HG02642 (cell line): ENCODE measurements at regions not wholly inside any gene's neighbourhood (a gene's known extent, or its start where the extent isn't known, plus 50 kb on each side); places are given as distances from the start of the nearest gene placed in this dataset.

ENCODE experiments used
- ATAC-seq: cut with Tn5 transposase; IDR thresholded peaks from one replicate; pipeline ENCODE4 v1.9.1; 2021; ENCODE audit warnings: mild to moderate bottlenecking; ENCODE audit not compliant: unreplicated experiment, poor library complexity

DNA sequence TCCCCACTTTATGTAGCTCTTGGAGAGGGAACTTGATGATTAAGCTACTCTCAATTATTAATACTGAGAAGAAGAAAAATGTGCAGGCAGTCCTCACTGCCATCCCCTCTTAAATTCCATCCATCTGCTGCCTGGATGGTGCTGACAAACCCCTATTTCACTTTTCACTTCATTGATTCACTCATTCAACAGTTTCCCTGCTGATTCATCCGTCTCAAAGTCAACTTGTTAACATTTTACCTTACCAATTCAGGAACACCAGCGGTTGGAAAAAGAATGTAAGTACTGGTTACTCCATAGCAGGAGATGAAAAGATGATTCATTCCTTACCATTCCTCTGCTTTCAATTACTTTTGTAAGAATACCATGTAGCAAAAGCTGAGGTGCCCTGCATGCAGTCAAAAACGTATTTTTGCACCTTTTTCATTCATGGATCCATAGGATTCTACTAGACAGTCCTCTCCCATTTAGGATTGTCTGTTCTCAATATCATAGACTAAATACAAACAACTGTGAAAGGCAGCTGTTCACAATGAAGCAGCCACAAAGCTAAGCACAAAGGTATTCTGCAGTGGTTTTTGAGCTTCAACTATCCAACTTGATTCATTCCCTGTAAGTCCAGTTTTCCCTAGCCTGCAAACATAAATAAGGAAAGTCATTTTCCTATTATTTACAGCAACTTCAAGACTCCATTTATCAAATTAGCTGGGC, 262.0 kb downstream of the MREG start:
- no peak for ATAC-seq

DNA sequence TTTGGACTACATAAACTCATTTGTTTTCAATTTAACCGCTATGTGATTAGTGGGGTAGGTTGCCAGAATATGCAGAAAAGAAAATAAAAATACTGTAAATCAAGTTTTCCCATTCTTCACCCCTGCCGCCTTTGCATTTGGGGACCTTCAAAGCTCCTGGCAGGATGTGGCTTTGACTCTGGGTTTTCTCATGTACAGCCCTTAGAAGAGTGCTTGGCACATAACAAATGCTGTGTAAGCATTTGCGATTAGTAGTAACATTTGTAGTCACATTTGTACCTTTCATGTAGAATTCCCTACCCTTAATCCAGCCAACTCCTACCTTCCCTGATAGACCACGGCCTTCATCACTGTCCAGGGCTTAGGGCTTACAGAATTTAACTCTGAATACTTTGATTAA, 262.6 kb downstream of the MREG start:
- ATAC-seq = no peak

DNA sequence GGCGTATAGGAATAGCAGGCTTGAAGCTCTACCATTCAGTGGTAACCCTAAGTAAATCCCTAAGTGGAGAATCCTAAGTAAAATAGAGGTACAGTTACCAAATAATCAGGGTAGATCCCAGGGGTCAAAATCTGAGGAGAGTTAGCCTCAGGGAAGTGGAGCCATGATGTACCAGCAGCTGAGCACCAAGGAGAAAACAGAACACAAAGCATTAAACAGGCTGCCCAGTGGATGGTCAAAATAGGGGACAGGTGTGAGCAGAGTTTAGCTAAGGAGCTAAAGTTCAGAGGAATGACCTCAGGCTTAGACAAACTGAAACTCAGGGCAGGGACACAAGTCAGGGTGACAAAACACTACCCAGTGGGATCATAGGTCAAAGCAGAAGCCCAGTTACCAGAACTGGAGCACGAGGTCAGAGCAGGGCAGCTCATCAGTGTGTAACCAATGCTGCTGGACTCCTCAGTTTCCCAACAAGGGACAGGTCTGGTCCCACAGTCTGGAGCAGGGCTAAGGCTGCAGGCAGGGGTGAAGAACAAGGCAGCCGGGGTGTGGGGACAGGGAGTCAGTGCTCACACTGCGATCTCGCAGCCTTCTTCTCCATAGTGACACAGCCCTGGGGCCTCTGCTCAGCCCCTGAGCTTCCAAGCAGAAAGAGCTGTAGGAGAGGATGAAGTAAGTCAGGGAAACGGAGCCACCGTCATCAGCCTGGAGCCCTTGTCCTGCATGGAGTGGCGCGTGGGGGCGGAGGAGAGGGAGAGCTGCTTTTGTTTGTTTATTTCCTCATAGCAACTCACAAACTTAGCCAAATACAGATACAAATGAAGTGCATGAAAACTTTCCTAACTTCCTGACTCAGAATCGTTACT, 264.0 kb downstream of the MREG start:
- no peak for ATAC-seq

DNA sequence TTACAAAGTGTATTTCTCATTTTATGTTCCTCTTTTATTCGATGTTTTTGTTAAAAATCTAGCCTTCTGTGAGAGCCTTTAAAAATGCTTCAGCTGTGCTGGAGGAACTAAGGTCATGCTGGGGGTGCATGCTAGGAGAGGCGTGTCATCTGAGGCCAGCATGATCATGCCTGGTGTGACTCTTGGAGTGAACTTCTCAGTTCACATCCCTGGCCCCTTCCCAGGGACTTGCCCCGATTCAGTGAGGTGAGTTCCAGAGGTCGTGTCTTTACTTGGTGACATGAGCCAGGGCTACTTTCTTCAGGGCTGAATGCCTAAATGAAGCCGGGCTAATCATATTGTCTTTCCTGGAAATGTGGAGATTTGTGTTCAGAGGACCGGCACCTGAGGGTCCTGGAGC, 264.9 kb downstream of the MREG start:
- no peak for ATAC-seq

DNA sequence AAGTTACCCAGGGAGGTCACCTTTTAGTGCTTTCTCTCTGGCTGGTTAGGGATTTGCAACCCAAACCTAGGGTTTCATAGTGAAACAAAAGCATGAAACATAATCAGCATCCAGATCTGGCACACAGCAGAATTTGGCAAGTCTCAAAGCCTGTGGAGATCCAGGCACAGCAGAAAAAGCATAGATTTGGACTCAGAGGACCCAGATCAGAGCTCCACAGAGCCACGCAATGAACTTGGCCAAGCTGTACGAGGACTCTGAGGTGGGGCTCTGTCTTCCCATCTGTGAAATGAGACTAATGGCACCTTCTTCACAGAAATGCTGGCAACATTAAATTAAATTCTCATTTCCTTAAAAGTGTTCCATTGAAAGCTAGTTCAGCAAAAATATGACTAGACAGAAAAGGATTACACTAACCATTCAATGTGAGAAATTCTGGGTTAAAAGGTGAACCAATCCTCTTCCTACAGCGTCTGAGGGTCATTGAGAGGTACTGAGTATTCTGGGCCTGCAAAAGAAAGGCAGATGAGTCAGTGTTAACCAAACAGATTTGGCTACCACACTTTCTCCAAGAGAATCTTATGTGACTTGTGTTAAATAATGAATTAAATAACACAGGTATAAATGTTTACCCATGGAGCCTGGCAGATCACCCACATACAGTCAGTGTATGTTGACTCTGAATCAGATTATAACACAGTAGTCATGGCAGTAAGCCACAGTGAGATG, 266.3 kb downstream of the MREG start:
- ATAC-seq = no peak

DNA sequence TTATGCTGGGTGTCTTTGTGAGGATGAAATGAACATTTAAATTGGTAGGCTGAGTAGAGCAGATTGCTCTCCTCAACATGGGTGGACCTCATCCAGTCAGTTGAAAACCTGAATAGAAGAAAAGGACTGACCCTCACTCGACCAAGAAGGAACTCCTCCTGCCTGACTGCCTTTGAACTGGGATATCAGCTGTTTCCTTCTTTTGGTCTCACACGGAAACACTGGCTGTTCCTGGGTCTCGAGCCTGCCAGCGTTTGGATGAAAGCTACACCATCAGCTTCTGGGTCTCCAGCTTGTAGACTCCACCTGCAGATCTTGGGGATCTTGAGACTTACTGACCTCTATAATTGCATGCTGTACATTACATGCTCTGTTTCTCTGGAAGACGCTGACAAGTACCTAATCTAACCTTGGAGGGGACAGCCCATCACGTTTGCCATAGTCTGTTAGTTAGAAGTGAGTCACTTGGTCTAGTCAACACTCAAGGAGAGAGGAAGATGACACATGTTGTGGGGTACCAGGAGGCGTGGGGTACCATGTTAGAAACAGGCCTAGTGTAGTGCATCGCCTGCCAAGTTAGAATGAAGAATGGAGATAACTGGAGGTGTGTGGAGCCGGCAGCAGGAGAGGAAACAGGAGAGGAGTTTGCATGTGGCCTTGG, 267.0 kb downstream of the MREG start:
- ATAC-seq = no peak

DNA sequence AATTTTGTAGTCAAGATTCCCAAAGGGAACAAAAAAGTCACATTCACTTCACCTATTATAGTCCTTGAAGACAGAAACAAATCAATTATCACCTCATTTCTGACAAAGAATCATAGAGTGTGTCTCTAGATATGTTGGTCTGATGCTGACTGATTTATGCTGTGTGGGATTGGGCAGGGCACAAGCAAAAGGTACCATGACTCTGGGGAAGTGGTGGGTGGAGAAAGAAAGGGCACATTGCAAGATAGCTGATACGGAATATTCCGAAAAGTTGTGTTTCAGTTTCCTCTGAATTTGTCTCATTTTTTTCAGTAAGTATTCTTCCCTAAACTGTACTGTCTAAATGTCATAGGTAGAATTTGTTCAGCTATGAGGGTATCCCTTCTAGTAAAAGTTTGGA, 268.0 kb downstream of the MREG start:
- ATAC-seq = no peak

DNA sequence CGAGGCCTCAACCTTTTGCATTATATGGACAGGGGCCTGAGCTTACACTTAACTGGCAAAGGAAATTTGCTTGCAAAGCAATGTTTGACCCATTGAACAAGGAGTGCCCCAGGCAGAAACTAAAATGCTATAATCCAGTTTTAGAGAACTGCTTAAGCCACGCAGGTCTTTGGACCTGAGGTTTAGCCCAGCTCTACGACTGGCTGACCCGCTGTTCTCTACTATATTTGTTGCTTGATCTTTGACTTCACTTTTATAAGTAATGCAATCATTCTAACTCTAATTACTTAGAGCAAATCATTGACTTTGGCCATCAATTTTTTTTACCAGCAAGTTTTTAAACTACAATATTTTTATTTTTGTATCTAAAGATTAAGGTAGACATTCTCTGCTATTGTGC, 268.8 kb downstream of the MREG start:
- no peak for ATAC-seq

DNA sequence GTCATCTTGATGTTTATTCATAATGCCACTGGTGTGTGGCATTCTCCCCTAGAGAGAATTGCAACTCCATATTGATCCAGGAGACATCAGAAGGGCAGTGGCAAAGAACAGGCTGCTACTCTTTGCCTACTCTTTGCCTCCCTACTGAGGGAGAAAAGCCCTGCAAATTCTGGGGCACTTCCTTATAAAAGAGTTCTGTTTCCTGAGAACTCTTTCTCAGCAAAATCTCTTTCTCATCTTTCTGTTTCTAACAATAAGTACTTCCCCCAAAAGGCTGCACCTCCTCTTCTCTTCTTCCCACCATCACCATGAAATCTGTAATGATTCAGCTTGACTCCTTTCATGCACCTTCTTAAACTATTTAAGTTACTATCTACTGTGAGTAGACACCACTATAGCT, 270.3 kb downstream of the MREG start:
- ATAC-seq = no peak

DNA sequence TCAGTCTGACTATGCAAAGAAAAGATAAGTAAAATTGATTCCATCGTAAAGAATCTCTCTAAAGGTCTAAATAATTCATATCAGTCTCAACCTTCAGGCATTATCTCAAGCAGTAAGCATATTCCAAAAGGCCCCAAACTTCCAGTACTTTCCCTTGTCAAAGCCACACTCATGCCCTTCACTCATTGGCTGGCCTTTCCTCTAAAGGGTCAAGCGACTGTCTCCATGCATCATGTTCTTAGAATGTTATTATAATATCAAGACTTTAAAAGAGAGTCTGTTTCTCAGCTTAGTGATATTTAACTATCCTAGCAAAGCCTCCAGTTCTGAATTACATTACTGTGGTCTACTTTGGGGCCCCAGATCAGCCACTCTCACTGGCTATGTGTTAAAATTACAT, 271.3 kb downstream of the MREG start:
- no peak for ATAC-seq

DNA sequence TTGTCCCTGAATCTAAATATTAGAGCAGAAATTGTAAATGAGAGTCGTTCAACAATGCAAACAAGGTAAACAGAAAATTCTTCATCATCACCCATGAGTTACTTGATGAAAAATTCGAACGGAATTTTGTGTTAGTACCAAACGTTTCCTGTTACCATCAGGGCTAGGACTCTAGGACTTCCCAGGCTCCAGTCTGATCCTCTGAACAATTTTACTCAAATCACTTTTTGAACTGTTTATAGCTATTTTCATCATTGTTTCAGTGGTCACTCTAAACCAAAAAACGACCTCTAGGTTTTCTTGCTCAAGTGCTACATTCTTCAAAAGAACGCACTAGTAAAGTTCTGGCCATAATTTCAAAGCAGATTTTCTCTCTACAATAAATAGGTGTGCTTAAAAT, 273.3 kb downstream of the MREG start:
- no peak for ATAC-seq

DNA sequence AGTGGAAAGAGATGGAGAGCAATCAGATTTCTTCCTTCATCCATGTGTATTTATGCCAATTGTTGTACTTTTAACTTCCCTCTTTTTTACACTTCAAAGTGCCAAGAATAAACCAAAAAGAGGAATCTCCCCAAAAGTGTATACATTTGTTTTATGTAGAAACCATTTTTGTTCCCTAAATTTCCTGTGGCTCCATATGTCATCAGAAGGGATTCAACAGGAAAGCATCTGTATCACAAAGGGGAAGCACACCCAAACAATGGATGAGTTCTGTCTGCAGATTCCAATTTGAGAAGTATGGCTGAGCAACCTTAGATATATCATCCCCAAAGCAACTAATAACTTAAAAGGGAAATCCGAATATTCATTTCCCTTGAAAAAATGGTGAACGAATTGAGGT, 275.0 kb downstream of the MREG start:
- ATAC-seq = no peak

DNA sequence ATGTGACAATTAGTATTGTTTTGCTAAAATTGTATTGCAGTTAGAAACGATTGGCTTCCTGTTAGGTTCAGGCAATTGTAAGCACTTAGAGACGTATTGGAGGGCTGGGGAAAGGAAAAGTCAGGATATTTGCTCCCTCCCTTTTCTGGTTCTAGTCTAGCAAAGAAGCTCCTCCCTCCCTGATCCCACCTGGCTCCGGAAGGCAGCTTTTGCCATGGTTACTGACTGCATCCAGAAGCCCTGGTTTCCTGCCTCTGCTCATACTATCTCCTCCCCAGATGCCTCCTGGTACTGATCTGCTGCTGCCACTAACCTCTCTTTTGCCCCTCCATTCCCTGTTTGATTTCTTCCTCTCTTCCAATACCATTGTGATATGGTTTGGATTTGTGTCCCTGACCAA, 275.9 kb downstream of the MREG start:
- no peak for ATAC-seq

DNA sequence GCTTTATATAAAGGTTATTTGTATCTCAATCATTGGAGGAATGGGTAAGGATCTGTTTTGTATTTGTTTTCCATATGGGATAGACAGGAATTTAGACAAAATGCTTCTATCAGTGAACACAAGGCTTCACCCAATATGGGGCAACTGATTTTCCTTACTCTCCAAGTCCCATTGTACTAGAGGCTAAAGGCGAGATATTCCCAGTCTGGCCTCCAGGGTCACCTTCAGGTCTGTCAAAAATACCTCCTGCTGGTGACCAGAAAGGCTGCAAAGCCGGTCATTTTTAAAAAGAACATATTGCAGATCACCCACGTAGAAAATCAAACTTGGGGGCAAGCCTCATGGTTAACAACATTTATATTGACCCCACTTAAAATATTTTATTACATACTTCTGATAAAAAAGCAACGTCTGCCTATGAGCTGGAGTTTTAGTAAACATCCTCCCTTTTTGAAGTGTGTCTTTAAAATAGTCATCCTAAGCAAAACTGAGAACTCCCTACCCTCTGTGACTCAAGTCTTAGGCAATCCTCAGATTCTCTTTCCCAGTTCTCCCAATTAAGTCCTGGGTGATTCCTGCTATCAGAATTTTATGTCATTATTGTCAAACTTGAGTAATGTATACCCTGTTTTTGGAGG, 276.6 kb downstream of the MREG start:
- no peak for ATAC-seq

DNA sequence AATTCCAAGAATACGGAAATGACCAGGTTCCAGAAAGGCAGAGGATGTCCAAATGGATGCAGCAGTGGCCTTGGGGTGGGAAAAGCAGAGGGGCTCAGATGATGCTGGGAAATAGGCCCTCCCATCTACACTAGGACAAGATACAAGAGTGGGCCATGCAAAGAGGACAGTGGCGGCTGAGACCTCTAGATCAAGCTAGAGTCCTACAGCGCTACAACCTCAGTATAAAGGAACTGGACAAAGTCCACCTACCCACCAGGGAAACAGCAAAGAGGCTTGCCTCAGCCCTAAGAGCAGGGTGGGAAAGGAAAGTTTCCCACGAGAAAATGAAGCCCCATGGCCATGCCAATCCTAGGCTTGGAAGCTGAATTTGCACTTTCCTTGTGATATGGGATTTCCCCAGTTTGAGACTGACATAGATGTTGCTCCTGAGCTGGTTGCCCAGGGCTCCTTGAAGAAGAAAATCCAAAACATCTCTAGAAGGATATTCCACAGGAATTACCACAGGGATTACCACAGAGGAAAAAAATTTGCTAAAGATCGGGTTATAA, 282.2 kb downstream of the MREG start:
- ATAC-seq = no peak

DNA sequence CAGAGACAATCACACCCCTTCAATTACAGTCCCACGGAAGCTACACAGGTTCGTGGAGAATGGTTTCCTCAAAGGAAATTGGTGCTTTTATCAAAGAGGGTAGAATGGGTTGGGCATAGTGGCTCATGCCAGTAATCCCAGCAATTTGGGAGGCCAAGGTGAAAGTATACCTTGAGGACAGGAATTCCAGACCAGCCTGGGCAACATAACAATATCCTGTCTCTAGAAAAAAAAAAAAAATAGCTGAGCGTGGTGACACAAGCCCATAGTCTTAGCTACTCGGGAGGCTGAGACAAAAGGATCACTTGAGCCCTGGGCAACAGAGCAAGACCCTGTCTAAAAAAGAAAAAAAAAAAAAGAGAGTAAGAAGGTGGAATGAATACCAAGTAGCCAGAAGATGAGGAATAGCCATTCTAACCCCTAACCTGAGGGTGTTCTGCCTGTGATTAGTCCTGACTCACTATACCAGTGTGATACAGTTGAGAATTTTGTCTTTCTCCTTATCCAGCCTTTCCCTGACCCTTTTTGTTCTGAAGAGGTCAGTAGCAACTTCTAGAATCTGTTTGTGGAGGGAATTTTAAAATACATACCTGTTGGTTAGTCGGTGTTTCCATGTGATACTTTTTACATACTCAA, 283.2 kb downstream of the MREG start:
- ATAC-seq = no peak

DNA sequence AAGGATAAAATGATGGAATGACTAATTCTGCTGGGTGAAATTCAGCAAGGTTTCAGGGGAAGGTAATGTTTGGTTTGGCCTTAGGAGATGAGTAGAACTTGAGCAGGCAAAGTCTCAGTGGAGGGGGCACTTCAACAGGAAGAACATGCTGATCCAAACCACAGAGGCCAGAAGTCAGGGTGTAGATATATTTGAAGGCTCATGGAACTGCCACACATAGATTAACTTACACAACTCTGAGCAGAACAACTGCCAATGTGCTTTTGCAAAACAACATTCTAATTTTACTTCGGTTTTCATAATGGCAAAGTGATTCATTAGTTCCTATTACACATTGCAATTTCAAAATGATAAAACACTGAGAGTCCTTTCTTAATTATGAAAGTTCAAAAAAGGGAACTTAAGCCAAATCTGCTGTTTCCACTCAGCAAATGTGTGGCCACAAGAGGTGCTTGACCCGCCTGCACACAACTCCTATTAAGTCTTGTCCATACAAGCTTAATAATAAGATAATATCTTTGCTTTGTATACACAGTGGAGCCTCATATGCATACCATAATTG, 284.8 kb downstream of the MREG start:
- ATAC-seq = no peak

DNA sequence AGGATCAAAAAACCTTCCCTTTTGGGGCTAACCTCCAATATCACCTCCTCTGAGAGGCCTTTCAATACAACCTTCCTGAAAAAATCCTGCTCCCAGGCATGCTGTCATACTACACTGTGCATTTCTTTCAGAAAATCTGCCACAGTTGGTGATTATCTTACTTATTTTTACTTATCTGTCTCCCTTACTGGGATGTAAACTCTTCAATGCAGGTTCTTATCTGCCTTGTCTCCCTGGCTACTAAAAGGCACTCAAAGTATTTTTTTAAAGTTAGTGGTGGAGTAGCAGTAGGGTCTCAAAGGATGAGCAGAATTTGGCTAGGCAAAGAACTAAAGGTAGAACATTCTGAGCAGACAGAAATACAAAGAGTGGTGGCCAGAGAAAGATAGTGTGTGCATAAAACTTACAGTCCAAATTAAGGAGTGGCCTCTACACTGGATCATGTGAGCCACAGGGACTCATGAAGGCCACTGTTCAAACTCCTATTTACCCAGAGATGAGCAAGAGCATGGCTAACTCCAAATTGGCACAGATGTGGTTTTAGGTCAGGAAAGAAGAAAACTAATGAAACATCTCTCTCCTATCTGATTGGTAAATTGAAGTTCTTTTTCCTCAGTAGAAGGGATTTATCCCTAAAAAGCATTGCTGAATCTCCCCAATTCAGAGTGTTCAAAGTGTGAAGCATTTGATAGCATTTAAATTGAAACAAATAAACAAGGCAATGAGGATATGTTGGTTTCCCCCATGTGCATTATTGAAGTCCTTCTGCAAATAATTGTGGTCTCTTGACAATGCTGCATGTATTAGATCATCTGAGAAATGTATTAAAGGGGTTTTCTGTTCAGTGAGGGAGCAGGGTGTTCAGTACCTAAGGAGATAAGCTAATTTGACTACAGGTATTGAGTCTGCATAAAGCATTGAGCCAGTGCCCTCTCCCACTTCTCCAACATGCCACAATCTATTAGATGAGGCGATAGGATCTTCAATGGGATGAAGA, 285.5 kb downstream of the MREG start:
- no peak for ATAC-seq
